ENCODE measurements at regions not wholly inside any gene's neighbourhood (a gene's known extent, or its start where the extent isn't known, plus 50 kb on each side); places are given as distances from the start of the nearest gene placed in this dataset.

- H3K27ac ChIP-seq (ENCODE audit: low read depth in 1 of 2, low read length in 1 of 2) = no peak overlapping the region
- 93% methylated on average over 3 of the region's 3 CpGs for WGBS
- H3K4me3 ChIP-seq (ENCODE audit: low read length in 2 of 2) = no peak overlapping the region
- no peak for DNase-seq (ENCODE audit: low read depth in 6 of 9, low spot score in 9 of 9)
- H3K4me1 ChIP-seq (ENCODE audit: control insufficient read depth in 2 of 2, insufficient read depth in 2 of 2, low read length in 2 of 2) = peaks cover 0 to 3% of the 10 kb centered on the region in 2 donors
- H3K27me3 ChIP-seq (ENCODE audit: control insufficient read depth in 2 of 2, insufficient read depth in 1 of 2, low read length in 1 of 2) = no peaks in the 10 kb centered on the region
- H3K9me3 ChIP-seq (ENCODE audit: control insufficient read depth in 2 of 2, insufficient read depth in 1 of 2, low read length in 1 of 2) = peaks cover 0 to 2% of the 10 kb centered on the region in 2 donors
- H3K36me3 ChIP-seq (ENCODE audit: control insufficient read depth in 2 of 2, insufficient read depth in 2 of 2, low read length in 1 of 2) = no peaks in the 10 kb centered on the region
These were observed 83.9 kb upstream of the PROK2 start for GRCh38 chr3:71868876-71869275.

DNA sequence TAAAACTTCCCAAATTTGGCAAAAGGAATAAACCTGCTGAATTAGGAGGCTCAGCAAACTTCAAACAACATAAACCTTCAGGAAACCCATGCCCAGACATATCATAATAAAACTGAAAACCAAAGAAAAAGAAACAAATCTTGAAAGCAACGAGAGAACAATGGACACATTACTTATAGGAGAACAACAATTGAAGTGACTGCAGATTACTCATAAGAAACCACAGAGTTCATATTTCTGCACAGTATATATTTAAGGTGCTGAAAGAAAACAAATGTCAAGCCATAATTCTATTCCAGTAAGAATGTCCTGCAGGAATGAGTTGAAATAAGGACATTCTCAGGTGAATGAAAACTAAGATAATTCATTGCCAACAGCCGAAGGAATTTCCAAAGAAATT, 80.8 kb upstream of the PROK2 start:
- no peak overlapping the region for H3K4me3 ChIP-seq (ENCODE audit: low read length in 2 of 2)
- no peaks in the 10 kb centered on the region for H3K27me3 ChIP-seq (ENCODE audit: control insufficient read depth in 2 of 2, insufficient read depth in 1 of 2, low read length in 1 of 2)
- peaks cover 0 to 5% of the 10 kb centered on the region in 2 donors for H3K9me3 ChIP-seq (ENCODE audit: control insufficient read depth in 2 of 2, insufficient read depth in 1 of 2, low read length in 1 of 2)
- H3K4me1 ChIP-seq (ENCODE audit: control insufficient read depth in 2 of 2, insufficient read depth in 2 of 2, low read length in 2 of 2) = no peaks in the 10 kb centered on the region
- no peaks in the 10 kb centered on the region for H3K36me3 ChIP-seq (ENCODE audit: control insufficient read depth in 2 of 2, insufficient read depth in 2 of 2, low read length in 1 of 2)
- no peak for DNase-seq (ENCODE audit: low read depth in 6 of 9, low spot score in 9 of 9)
- 91% methylated on average over 2 of the region's 2 CpGs for WGBS
- H3K27ac ChIP-seq (ENCODE audit: low read depth in 1 of 2, low read length in 1 of 2) = no peak overlapping the region

DNA sequence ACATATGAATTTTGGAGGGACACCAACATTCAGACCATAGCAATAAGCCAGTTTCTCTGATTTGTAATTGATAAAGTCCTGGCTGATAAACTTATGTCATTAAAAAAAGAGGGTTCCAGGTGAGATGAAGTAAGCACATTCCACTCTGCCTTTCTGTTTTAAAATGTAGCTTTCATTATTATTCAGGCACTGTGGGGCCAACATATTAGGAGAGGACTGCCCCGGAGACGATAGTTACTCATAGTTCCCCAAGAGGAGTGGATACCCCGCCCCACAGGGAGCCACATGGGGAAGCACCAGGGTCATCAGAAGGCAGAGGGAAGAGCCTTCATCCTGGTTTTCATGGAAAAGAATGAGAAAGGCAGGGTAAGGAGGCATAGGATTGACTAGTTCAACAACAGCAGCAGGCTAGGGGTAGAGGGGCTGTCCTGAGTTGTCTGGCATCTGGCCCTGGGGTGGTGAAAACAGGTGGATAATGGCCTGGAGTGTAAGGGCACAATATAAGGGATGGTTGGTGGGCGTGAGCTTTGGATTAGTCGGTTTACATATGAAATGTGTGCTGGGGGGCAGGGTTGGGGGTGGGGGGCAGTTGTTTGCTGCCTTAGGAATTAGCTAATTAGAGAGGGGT, 78.7 kb upstream of the PROK2 start:
- Histone ChIP-seq H3K4me3 (ENCODE audit: low read length in 2 of 2) (no peak overlapping the region), H3K27me3 (ENCODE audit: control insufficient read depth in 2 of 2, insufficient read depth in 1 of 2, low read length in 1 of 2) (no peaks in the 10 kb centered on the region), H3K27ac (ENCODE audit: low read depth in 1 of 2, low read length in 1 of 2) (no peak overlapping the region), H3K36me3 (ENCODE audit: control insufficient read depth in 2 of 2, insufficient read depth in 2 of 2, low read length in 1 of 2) (no peaks in the 10 kb centered on the region), H3K4me1 (ENCODE audit: control insufficient read depth in 2 of 2, insufficient read depth in 2 of 2, low read length in 2 of 2) (no peaks in the 10 kb centered on the region), H3K9me3 (ENCODE audit: control insufficient read depth in 2 of 2, insufficient read depth in 1 of 2, low read length in 1 of 2) (peaks cover 0 to 12% of the 10 kb centered on the region in 2 donors)
- 94% methylated on average over 5 of the region's 5 CpGs for WGBS
- DNase-seq (ENCODE audit: low read depth in 6 of 9, low spot score in 9 of 9) = no peak

GRCh38 chr3:71862371-71863140, 77.6 kb upstream of the PROK2 start:
- 95% methylated on average over 2 of the region's 2 CpGs for WGBS
- Histone ChIP-seq H3K36me3 (ENCODE audit: control insufficient read depth in 2 of 2, insufficient read depth in 2 of 2, low read length in 1 of 2) (no peaks in the 10 kb centered on the region), H3K27ac (ENCODE audit: low read depth in 1 of 2, low read length in 1 of 2) (no peak overlapping the region), H3K9me3 (ENCODE audit: control insufficient read depth in 2 of 2, insufficient read depth in 1 of 2, low read length in 1 of 2) (peaks cover 0 to 12% of the 10 kb centered on the region in 2 donors), H3K27me3 (ENCODE audit: control insufficient read depth in 2 of 2, insufficient read depth in 1 of 2, low read length in 1 of 2) (no peaks in the 10 kb centered on the region), H3K4me3 (ENCODE audit: low read length in 2 of 2) (no peak overlapping the region), H3K4me1 (ENCODE audit: control insufficient read depth in 2 of 2, insufficient read depth in 2 of 2, low read length in 2 of 2) (no peaks in the 10 kb centered on the region)
- no peak for DNase-seq (ENCODE audit: low read depth in 6 of 9, low spot score in 9 of 9)

GRCh38 chr3:71859123-71859519, 74.2 kb upstream of the PROK2 start:
- Histone ChIP-seq H3K27ac (ENCODE audit: low read depth in 1 of 2, low read length in 1 of 2) (no peak overlapping the region), H3K27me3 (ENCODE audit: control insufficient read depth in 2 of 2, insufficient read depth in 1 of 2, low read length in 1 of 2) (no peaks in the 10 kb centered on the region), H3K4me1 (ENCODE audit: control insufficient read depth in 2 of 2, insufficient read depth in 2 of 2, low read length in 2 of 2) (no peaks in the 10 kb centered on the region), H3K4me3 (ENCODE audit: low read length in 2 of 2) (no peak overlapping the region), H3K36me3 (ENCODE audit: control insufficient read depth in 2 of 2, insufficient read depth in 2 of 2, low read length in 1 of 2) (no peaks in the 10 kb centered on the region), H3K9me3 (ENCODE audit: control insufficient read depth in 2 of 2, insufficient read depth in 1 of 2, low read length in 1 of 2) (peaks cover 0 to 12% of the 10 kb centered on the region in 2 donors)
- peak in 4 of 9 donors; percentile 12 to 48 (median 27) for DNase-seq (ENCODE audit: low read depth in 6 of 9, low spot score in 9 of 9)
- WGBS = 74% methylated on average over 3 of the region's 3 CpGs

- H3K36me3 ChIP-seq (ENCODE audit: control insufficient read depth in 2 of 2, insufficient read depth in 2 of 2, low read length in 1 of 2) = no peaks in the 10 kb centered on the region
- H3K4me1 ChIP-seq (ENCODE audit: control insufficient read depth in 2 of 2, insufficient read depth in 2 of 2, low read length in 2 of 2) = no peaks in the 10 kb centered on the region
- no peak for DNase-seq (ENCODE audit: low read depth in 6 of 9, low spot score in 9 of 9)
- no peaks in the 10 kb centered on the region for H3K27me3 ChIP-seq (ENCODE audit: control insufficient read depth in 2 of 2, insufficient read depth in 1 of 2, low read length in 1 of 2)
- H3K27ac ChIP-seq (ENCODE audit: low read depth in 1 of 2, low read length in 1 of 2) = no peak overlapping the region
- H3K4me3 ChIP-seq (ENCODE audit: low read length in 2 of 2) = no peak overlapping the region
- WGBS = 67% methylated on average over 11 of the region's 11 CpGs
- peaks cover 0 to 12% of the 10 kb centered on the region in 2 donors for H3K9me3 ChIP-seq (ENCODE audit: control insufficient read depth in 2 of 2, insufficient read depth in 1 of 2, low read length in 1 of 2)
These were observed 73.7 kb upstream of the PROK2 start for GRCh38 chr3:71858503-71859122.

DNA sequence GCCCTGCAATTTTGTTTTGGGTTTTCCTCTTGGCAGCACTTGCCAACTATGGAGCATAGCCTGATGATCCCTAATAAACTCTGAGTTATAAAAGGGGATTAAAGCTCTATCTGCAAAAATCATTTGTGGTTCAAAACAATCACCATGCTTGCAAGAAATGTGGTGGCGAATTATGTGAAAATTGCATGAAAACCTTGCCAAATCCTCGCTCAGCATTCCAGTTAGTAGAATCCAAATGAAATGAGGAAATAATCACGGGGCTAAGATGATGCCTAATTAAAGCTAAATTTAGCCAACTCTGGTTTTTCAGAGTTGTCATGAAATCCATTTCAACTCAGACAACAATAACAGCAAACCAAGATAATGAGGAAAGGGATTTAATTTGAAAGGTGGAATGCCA, 73.0 kb upstream of the PROK2 start:
- Histone ChIP-seq H3K9me3 (ENCODE audit: control insufficient read depth in 2 of 2, insufficient read depth in 1 of 2, low read length in 1 of 2) (peaks cover 0 to 12% of the 10 kb centered on the region in 2 donors), H3K36me3 (ENCODE audit: control insufficient read depth in 2 of 2, insufficient read depth in 2 of 2, low read length in 1 of 2) (no peaks in the 10 kb centered on the region), H3K4me3 (ENCODE audit: low read length in 2 of 2) (no peak overlapping the region), H3K4me1 (ENCODE audit: control insufficient read depth in 2 of 2, insufficient read depth in 2 of 2, low read length in 2 of 2) (no peaks in the 10 kb centered on the region), H3K27me3 (ENCODE audit: control insufficient read depth in 2 of 2, insufficient read depth in 1 of 2, low read length in 1 of 2) (no peaks in the 10 kb centered on the region), H3K27ac (ENCODE audit: low read depth in 1 of 2, low read length in 1 of 2) (no peak overlapping the region)
- no peak for DNase-seq (ENCODE audit: low read depth in 6 of 9, low spot score in 9 of 9)
- WGBS = 86% methylated on average over 3 of the region's 3 CpGs

- Histone ChIP-seq H3K9me3 (ENCODE audit: control insufficient read depth in 2 of 2, insufficient read depth in 1 of 2, low read length in 1 of 2) (no peaks in the 10 kb centered on the region), H3K36me3 (ENCODE audit: control insufficient read depth in 2 of 2, insufficient read depth in 2 of 2, low read length in 1 of 2) (no peaks in the 10 kb centered on the region), H3K4me1 (ENCODE audit: control insufficient read depth in 2 of 2, insufficient read depth in 2 of 2, low read length in 2 of 2) (no peaks in the 10 kb centered on the region), H3K27ac (ENCODE audit: low read depth in 1 of 2, low read length in 1 of 2) (no peak overlapping the region), H3K27me3 (ENCODE audit: control insufficient read depth in 2 of 2, insufficient read depth in 1 of 2, low read length in 1 of 2) (no peaks in the 10 kb centered on the region), H3K4me3 (ENCODE audit: low read length in 2 of 2) (no peak overlapping the region)
- no peak for DNase-seq (ENCODE audit: low read depth in 6 of 9, low spot score in 9 of 9)
- WGBS = 99% methylated on average over 4 of the region's 4 CpGs
These were observed 69.8 kb upstream of the PROK2 start for GRCh38 chr3:71854706-71855105.

GRCh38 chr3:71854096-71854495, 69.1 kb upstream of the PROK2 start:
- no peaks in the 10 kb centered on the region for H3K27me3 ChIP-seq (ENCODE audit: control insufficient read depth in 2 of 2, insufficient read depth in 1 of 2, low read length in 1 of 2)
- no peaks in the 10 kb centered on the region for H3K9me3 ChIP-seq (ENCODE audit: control insufficient read depth in 2 of 2, insufficient read depth in 1 of 2, low read length in 1 of 2)
- WGBS = 87% methylated on average over 5 of the region's 5 CpGs
- H3K4me3 ChIP-seq (ENCODE audit: low read length in 2 of 2) = no peak overlapping the region
- no peak for DNase-seq (ENCODE audit: low read depth in 6 of 9, low spot score in 9 of 9)
- no peak overlapping the region for H3K27ac ChIP-seq (ENCODE audit: low read depth in 1 of 2, low read length in 1 of 2)
- H3K4me1 ChIP-seq (ENCODE audit: control insufficient read depth in 2 of 2, insufficient read depth in 2 of 2, low read length in 2 of 2) = no peaks in the 10 kb centered on the region
- no peaks in the 10 kb centered on the region for H3K36me3 ChIP-seq (ENCODE audit: control insufficient read depth in 2 of 2, insufficient read depth in 2 of 2, low read length in 1 of 2)

Measured in thymus (tissue), 11 donors.